ENCODE measurements at regions not wholly inside any gene's neighbourhood (a gene's known extent, or its start where the extent isn't known, plus 50 kb on each side); places are given as distances from the start of the nearest gene placed in this dataset.

- in situ Hi-C loops (cut with HindIII; ENCODE audit: low pct_unique_long_range_greater_than_20kb, low sequenced_read_pairs), result no loop called here
- CTCF ChIA-PET, result no interaction called here
- DNase-seq (ENCODE audit: low read depth, low spot score), result no peak
Observed at GRCh38 chr21:18030248-18030647, 211.1 kb upstream of the C21orf91 start.

DNA sequence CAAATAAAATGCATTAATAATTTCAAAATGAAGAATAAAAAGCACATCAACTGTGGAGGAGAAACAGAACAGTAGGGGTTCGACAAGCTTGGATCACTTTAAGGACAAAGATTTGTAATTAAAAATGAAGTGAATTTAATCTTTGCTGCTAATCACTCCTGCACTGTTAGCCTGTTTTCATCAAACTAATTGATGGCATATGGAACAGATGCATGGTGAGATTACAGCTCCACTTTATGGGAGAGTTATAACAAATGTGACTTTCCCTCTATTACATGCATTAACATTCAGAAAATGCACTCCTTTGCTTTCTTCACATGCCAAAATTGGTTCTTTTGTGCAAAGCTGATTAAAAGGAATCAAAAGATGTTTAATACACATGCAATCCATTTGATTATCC lies 207.2 kb upstream of the C21orf91 start:
- no peaks in the 10 kb centered on the region for H3K4me1 ChIP-seq (ENCODE audit: control insufficient read depth, insufficient read depth, low read length)
- ChIA-PET POLR2A (no interaction called here), CTCF (no interaction called here)
- DNase-seq (ENCODE audit: low read depth, low spot score) (no peak), ATAC-seq (no peak)
- in situ Hi-C loops (cut with HindIII; ENCODE audit: low pct_unique_long_range_greater_than_20kb, low sequenced_read_pairs) (no loop called here), intact Hi-C loops (cut with micrococcal nuclease; ENCODE audit: unreplicated experiment) (no loop called here)
- no peaks in the 10 kb centered on the region for H3K36me3 ChIP-seq (ENCODE audit: control insufficient read depth, insufficient read depth, low read length)
- BruUV-seq (replicated peaks), result no TSS peak
- no peaks in the 10 kb centered on the region for H3K9me3 ChIP-seq (ENCODE audit: control insufficient read depth, insufficient read depth, low read depth, low read length)
- no peak overlapping the region for H3K4me3 ChIP-seq (ENCODE audit: low read depth in 2 of 2, low read length in 2 of 2)
- TF ChIP-seq, protein P1, sequence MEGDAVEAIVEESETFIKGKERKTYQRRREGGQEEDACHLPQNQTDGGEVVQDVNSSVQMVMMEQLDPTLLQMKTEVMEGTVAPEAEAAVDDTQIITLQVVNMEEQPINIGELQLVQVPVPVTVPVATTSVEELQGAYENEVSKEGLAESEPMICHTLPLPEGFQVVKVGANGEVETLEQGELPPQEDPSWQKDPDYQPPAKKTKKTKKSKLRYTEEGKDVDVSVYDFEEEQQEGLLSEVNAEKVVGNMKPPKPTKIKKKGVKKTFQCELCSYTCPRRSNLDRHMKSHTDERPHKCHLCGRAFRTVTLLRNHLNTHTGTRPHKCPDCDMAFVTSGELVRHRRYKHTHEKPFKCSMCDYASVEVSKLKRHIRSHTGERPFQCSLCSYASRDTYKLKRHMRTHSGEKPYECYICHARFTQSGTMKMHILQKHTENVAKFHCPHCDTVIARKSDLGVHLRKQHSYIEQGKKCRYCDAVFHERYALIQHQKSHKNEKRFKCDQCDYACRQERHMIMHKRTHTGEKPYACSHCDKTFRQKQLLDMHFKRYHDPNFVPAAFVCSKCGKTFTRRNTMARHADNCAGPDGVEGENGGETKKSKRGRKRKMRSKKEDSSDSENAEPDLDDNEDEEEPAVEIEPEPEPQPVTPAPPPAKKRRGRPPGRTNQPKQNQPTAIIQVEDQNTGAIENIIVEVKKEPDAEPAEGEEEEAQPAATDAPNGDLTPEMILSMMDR (IDR thresholded peaks at IDR 0.05), result no peak
- no peak for TF ChIP-seq TCF7L2 (IDR thresholded peaks at IDR 0.05; ENCODE audit: low read depth, low read length)
- TF ChIP-seq POLR2AphosphoS5 (IDR thresholded peaks at IDR 0.05; ENCODE audit: low read depth, low read length), result no peak
- H3K27ac ChIP-seq (ENCODE audit: low read length), result no peak overlapping the region
- H3K27me3 ChIP-seq (ENCODE audit: control insufficient read depth, insufficient read depth, low read length), result no peaks in the 10 kb centered on the region

More at GRCh38 chr21:18030248-18030647, 211.1 kb upstream of the C21orf91 start:
- ATAC-seq, result no peak
- intact Hi-C loops (cut with micrococcal nuclease; ENCODE audit: unreplicated experiment), result no loop called here
- H3K4me3 ChIP-seq (ENCODE audit: low read depth in 2 of 2, low read length in 2 of 2), result no peak overlapping the region
- H3K36me3 ChIP-seq (ENCODE audit: control insufficient read depth, insufficient read depth, low read length), result no peaks in the 10 kb centered on the region
- no TSS peak for BruUV-seq (replicated peaks)
- H3K27ac ChIP-seq (ENCODE audit: low read length), result no peak overlapping the region
- no peaks in the 10 kb centered on the region for H3K9me3 ChIP-seq (ENCODE audit: control insufficient read depth, insufficient read depth, low read depth, low read length)
- H3K4me1 ChIP-seq (ENCODE audit: control insufficient read depth, insufficient read depth, low read length), result no peaks in the 10 kb centered on the region
- no peaks in the 10 kb centered on the region for H3K27me3 ChIP-seq (ENCODE audit: control insufficient read depth, insufficient read depth, low read length)
- no peak for TF ChIP-seq TCF7L2 (IDR thresholded peaks at IDR 0.05; ENCODE audit: low read depth, low read length)
- TF ChIP-seq, protein P1 (IDR thresholded peaks at IDR 0.05), result no peak
- no peak for TF ChIP-seq SIN3A (IDR thresholded peaks at IDR 0.05; ENCODE audit: borderline replicate concordance, insufficient read depth, low read depth, low read length)
- no peak for TF ChIP-seq POLR2AphosphoS5 (IDR thresholded peaks at IDR 0.05; ENCODE audit: low read depth, low read length)
- TF ChIP-seq, protein P2, sequence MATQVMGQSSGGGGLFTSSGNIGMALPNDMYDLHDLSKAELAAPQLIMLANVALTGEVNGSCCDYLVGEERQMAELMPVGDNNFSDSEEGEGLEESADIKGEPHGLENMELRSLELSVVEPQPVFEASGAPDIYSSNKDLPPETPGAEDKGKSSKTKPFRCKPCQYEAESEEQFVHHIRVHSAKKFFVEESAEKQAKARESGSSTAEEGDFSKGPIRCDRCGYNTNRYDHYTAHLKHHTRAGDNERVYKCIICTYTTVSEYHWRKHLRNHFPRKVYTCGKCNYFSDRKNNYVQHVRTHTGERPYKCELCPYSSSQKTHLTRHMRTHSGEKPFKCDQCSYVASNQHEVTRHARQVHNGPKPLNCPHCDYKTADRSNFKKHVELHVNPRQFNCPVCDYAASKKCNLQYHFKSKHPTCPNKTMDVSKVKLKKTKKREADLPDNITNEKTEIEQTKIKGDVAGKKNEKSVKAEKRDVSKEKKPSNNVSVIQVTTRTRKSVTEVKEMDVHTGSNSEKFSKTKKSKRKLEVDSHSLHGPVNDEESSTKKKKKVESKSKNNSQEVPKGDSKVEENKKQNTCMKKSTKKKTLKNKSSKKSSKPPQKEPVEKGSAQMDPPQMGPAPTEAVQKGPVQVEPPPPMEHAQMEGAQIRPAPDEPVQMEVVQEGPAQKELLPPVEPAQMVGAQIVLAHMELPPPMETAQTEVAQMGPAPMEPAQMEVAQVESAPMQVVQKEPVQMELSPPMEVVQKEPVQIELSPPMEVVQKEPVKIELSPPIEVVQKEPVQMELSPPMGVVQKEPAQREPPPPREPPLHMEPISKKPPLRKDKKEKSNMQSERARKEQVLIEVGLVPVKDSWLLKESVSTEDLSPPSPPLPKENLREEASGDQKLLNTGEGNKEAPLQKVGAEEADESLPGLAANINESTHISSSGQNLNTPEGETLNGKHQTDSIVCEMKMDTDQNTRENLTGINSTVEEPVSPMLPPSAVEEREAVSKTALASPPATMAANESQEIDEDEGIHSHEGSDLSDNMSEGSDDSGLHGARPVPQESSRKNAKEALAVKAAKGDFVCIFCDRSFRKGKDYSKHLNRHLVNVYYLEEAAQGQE (IDR thresholded peaks at IDR 0.05; ENCODE audit: insufficient read depth in 1 of 2, low read depth in 2 of 2, low read length in 1 of 2), result no peak
- POLR2A ChIA-PET, result no interaction called here

GRCh38 chr21:18023711-18024110 lies 204.6 kb upstream of the C21orf91 start:
- no peaks in the 10 kb centered on the region for H3K27me3 ChIP-seq (ENCODE audit: control insufficient read depth, insufficient read depth, low read length)
- no TSS peak for BruUV-seq (replicated peaks)
- H3K4me1 ChIP-seq (ENCODE audit: control insufficient read depth, insufficient read depth, low read length), result no peaks in the 10 kb centered on the region
- intact Hi-C loops (cut with micrococcal nuclease; ENCODE audit: unreplicated experiment), result no loop called here
- ATAC-seq, result no peak
- no peaks in the 10 kb centered on the region for H3K36me3 ChIP-seq (ENCODE audit: control insufficient read depth, insufficient read depth, low read length)
- DNase-seq (ENCODE audit: low read depth, low spot score), result no peak
- POLR2A ChIA-PET, result no interaction called here
- in situ Hi-C loops (cut with HindIII; ENCODE audit: low pct_unique_long_range_greater_than_20kb, low sequenced_read_pairs), result no loop called here
- no peak for TF ChIP-seq POLR2AphosphoS5 (IDR thresholded peaks at IDR 0.05; ENCODE audit: low read depth, low read length)
- TF ChIP-seq, protein P1 (IDR thresholded peaks at IDR 0.05), result no peak
- TF ChIP-seq SIN3A (IDR thresholded peaks at IDR 0.05; ENCODE audit: borderline replicate concordance, insufficient read depth, low read depth, low read length), result no peak
- TF ChIP-seq TCF7L2 (IDR thresholded peaks at IDR 0.05; ENCODE audit: low read depth, low read length), result no peak
- TF ChIP-seq, protein P2 (IDR thresholded peaks at IDR 0.05; ENCODE audit: insufficient read depth in 1 of 2, low read depth in 2 of 2, low read length in 1 of 2), result no peak
- no peak overlapping the region for H3K4me3 ChIP-seq (ENCODE audit: low read depth in 2 of 2, low read length in 2 of 2)
- H3K9me3 ChIP-seq (ENCODE audit: control insufficient read depth, insufficient read depth, low read depth, low read length), result no peaks in the 10 kb centered on the region
- CTCF ChIA-PET, result no interaction called here
- no peak overlapping the region for H3K27ac ChIP-seq (ENCODE audit: low read length)
